ENCODE measurements at regions not wholly inside any gene's neighbourhood (a gene's known extent, or its start where the extent isn't known, plus 50 kb on each side); places are given as distances from the start of the nearest gene placed in this dataset.

DNA sequence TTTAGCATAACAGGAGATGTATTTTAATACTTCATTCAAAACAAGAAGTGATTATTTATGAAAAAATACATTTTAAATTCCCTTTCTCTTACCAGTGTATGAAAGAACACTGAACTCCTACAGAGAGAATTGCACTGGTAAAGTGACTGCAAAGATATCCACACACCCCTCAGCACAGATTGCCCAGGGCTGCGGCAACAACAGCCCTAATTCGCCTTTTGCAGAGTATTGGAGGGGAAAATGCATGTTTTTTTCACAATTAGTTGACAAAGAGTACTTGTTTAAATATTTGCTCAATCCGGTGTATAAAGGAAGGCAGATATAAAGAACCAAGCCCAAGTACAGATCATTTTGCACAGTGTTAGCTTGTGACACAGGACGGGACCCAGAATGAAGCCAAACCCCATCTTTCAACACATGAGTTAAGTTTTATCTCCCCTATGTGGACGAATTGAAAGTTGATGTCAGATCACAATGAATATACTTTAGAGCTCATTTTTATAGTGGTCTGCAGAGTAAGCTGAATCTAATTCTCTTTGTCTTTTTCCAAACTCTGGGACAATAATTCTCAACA, 551.4 kb upstream of the IGFBP7 start:
- TF ChIP-seq, protein P1, sequence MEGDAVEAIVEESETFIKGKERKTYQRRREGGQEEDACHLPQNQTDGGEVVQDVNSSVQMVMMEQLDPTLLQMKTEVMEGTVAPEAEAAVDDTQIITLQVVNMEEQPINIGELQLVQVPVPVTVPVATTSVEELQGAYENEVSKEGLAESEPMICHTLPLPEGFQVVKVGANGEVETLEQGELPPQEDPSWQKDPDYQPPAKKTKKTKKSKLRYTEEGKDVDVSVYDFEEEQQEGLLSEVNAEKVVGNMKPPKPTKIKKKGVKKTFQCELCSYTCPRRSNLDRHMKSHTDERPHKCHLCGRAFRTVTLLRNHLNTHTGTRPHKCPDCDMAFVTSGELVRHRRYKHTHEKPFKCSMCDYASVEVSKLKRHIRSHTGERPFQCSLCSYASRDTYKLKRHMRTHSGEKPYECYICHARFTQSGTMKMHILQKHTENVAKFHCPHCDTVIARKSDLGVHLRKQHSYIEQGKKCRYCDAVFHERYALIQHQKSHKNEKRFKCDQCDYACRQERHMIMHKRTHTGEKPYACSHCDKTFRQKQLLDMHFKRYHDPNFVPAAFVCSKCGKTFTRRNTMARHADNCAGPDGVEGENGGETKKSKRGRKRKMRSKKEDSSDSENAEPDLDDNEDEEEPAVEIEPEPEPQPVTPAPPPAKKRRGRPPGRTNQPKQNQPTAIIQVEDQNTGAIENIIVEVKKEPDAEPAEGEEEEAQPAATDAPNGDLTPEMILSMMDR (IDR thresholded peaks at IDR 0.05; ENCODE audit: low read length): no peak
- TF ChIP-seq EZH2 (IDR thresholded peaks at IDR 0.05; ENCODE audit: borderline replicate concordance, low read length): no peak

Measured in OCI-LY1 (cell line).